GM23338 (cell line): ENCODE measurements at regions not wholly inside any gene's neighbourhood (a gene's known extent, or its start where the extent isn't known, plus 50 kb on each side); places are given as distances from the start of the nearest gene placed in this dataset.

Source experiments
- ATAC-seq: fragments of 200-7000 bp; cut with Tn5 transposase; 3 replicates; pipeline ENCODE4 v1.9.1; 2020
- DNase-seq: peaks from one replicate; pipeline ENCODE4 v3.0.0-alpha.2; 2015; ENCODE audit warnings: low spot score
- H2AFZ ChIP-seq: fragments of 200-600 bp; sonication (generic); 2 replicates; pipeline ENCODE4 v1.8.0; 2016; ENCODE audit warnings: antibody characterized with exemption, mild to moderate bottlenecking, moderate library complexity
- H3F3A ChIP-seq: fragments of 200-600 bp; sonication (generic); replicated peaks from 2 replicates; pipeline ENCODE4 v1.8.0; 2017; ENCODE audit warnings: antibody characterized with exemption, mixed run types, low read depth
- H3K27ac ChIP-seq: fragments of 200-600 bp; sonication (generic); 2 replicates; pipeline ENCODE4 v1.6.1; 2016; ENCODE audit warnings: low read depth
- H3K27me3 ChIP-seq: fragments of 200-600 bp; sonication (generic); 2 replicates; pipeline ENCODE4 v1.8.0; 2016; ENCODE audit warnings: mild to moderate bottlenecking, mixed run types, moderate library complexity; ENCODE audit not compliant: insufficient read depth
- H3K36me3 ChIP-seq: fragments of 200-600 bp; sonication (generic); 2 replicates; pipeline ENCODE4 v1.8.0; 2016; ENCODE audit warnings: mild to moderate bottlenecking; ENCODE audit not compliant: insufficient read depth
- H3K4me1 ChIP-seq: fragments of 200-600 bp; sonication (generic); 2 replicates; pipeline ENCODE4 v1.8.0; 2016; ENCODE audit warnings: mild to moderate bottlenecking, moderate library complexity; ENCODE audit not compliant: insufficient read depth
- H3K4me2 ChIP-seq: fragments of 200-600 bp; sonication (generic); 2 replicates; pipeline ENCODE4 v1.7.1; 2017; ENCODE audit warnings: mixed run types
- H3K4me3 ChIP-seq: fragments of 200-600 bp; sonication (generic); 2 replicates; pipeline ENCODE4 v1.6.1; 2016; ENCODE audit warnings: mixed run types
- H3K79me2 ChIP-seq: fragments of 200-600 bp; sonication (generic); replicated peaks from 2 replicates; pipeline ENCODE4 v1.8.0; 2017; ENCODE audit warnings: mild to moderate bottlenecking; ENCODE audit not compliant: insufficient read depth
- H3K9me2 ChIP-seq: fragments of 200-600 bp; sonication (generic); 2 replicates; pipeline ENCODE4 v1.8.0; 2017; ENCODE audit not compliant: insufficient read depth
- H4K20me1 ChIP-seq: fragments of 200-600 bp; sonication (generic); replicated peaks from 2 replicates; pipeline ENCODE4 v1.8.0; 2017; ENCODE audit warnings: mild to moderate bottlenecking; ENCODE audit not compliant: insufficient read depth
- H3K27ac Mint-ChIP-seq: 2 replicates; pipeline ENCODE4 v1.8.0; 2020; ENCODE audit warnings: inconsistent platforms, mild to moderate bottlenecking, moderate library complexity, mixed read lengths
- H3K27me3 Mint-ChIP-seq: 3 replicates; pipeline ENCODE4 v1.8.0; 2022; ENCODE audit warnings: low read depth, mild to moderate bottlenecking, moderate library complexity, mixed read lengths, inconsistent platforms; ENCODE audit not compliant: insufficient read depth, poor library complexity
- H3K36me3 Mint-ChIP-seq: 3 replicates; pipeline ENCODE4 v1.8.0; 2021; ENCODE audit warnings: low read depth, mild to moderate bottlenecking, inconsistent platforms, moderate library complexity, mixed read lengths
- H3K4me1 Mint-ChIP-seq: 3 replicates; pipeline ENCODE4 v1.8.0; 2020; ENCODE audit warnings: mild to moderate bottlenecking, inconsistent platforms, mixed read lengths
- H3K4me3 Mint-ChIP-seq: 3 replicates; pipeline ENCODE4 v1.8.0; 2021; ENCODE audit warnings: moderate library complexity, mild to moderate bottlenecking, inconsistent platforms, mixed read lengths
- H3K9me3 Mint-ChIP-seq: 3 replicates; pipeline ENCODE4 v1.8.0; 2020; ENCODE audit warnings: moderate library complexity, mild to moderate bottlenecking, inconsistent platforms, mixed read lengths
- CREB1 ChIP-seq: fragments of 250-450 bp; sonication (Bioruptor Pico); IDR thresholded peaks from 2 replicates; pipeline ENCODE4 v1.5.0; 2020; ENCODE audit warnings: low read depth, mild to moderate bottlenecking, moderate library complexity
- EZH2 ChIP-seq: fragments of 200-600 bp; sonication (generic); IDR thresholded peaks from one replicate; pipeline ENCODE4 v1.8.0; 2017; ENCODE audit warnings: antibody characterized with exemption, mild to moderate bottlenecking, low read depth; ENCODE audit not compliant: unreplicated experiment
- EZH2phosphoT487 ChIP-seq: fragments of 200-600 bp; sonication (generic); IDR thresholded peaks from one replicate; pipeline ENCODE4 v1.8.1; 2018; ENCODE audit warnings: antibody characterized with exemption; ENCODE audit not compliant: unreplicated experiment
- JUNB ChIP-seq: IDR thresholded peaks from one replicate; pipeline ENCODE4 v1.6.1; 2016; ENCODE audit warnings: antibody characterized with exemption; ENCODE audit not compliant: unreplicated experiment
- NANOG ChIP-seq: IDR thresholded peaks from 2 replicates; pipeline ENCODE4 v1.6.1; 2016; ENCODE audit warnings: antibody characterized with exemption, borderline replicate concordance
- POLR2AphosphoS5 ChIP-seq: IDR thresholded peaks from 2 replicates; pipeline ENCODE4 v1.6.1; 2016; ENCODE audit warnings: antibody characterized with exemption, low read depth
- STAT1 ChIP-seq: IDR thresholded peaks from one replicate; pipeline ENCODE4 v1.6.1; 2016; ENCODE audit warnings: antibody characterized with exemption; ENCODE audit not compliant: unreplicated experiment
- ZNF114 ChIP-seq: fragments of 250-450 bp; sonication (Bioruptor Pico); IDR thresholded peaks from 2 replicates; pipeline ENCODE4 v1.5.0; 2020; ENCODE audit warnings: mild to moderate bottlenecking, moderate library complexity
- ZNF331 ChIP-seq: fragments of 250-450 bp; sonication (Bioruptor Pico); IDR thresholded peaks from 2 replicates; pipeline ENCODE4 v1.5.0; 2020; ENCODE audit warnings: low read depth, mild to moderate bottlenecking, moderate library complexity
- TF ChIP-seq, protein P1 (sequence below): IDR thresholded peaks from one replicate; pipeline ENCODE4 v1.6.1; 2018; ENCODE audit warnings: antibody characterized with exemption; ENCODE audit not compliant: unreplicated experiment
- TF ChIP-seq, protein P2 (sequence below): fragments of 250-450 bp; sonication (Bioruptor Pico); IDR thresholded peaks from 2 replicates; pipeline ENCODE4 v1.5.0; 2020; ENCODE audit warnings: mild to moderate bottlenecking, moderate library complexity
- TF ChIP-seq, protein P3 (sequence below), 2 experiments: fragments of 200-600 bp in 1 of 2; sonication (generic) in 1 of 2; conservative IDR thresholded peaks; 2 replicates each; pipeline versions ENCODE4 v1.5.1 to v1.6.1; 2016 to 2017; ENCODE audit warnings: antibody characterized with exemption in 2 of 2, low read depth in 2 of 2, mild to moderate bottlenecking in 2 of 2, moderate library complexity in 1 of 2
- TF ChIP-seq, protein P4 (sequence below): IDR thresholded peaks from 2 replicates; pipeline ENCODE4 v1.6.1; 2016; ENCODE audit warnings: antibody characterized with exemption

DNA sequence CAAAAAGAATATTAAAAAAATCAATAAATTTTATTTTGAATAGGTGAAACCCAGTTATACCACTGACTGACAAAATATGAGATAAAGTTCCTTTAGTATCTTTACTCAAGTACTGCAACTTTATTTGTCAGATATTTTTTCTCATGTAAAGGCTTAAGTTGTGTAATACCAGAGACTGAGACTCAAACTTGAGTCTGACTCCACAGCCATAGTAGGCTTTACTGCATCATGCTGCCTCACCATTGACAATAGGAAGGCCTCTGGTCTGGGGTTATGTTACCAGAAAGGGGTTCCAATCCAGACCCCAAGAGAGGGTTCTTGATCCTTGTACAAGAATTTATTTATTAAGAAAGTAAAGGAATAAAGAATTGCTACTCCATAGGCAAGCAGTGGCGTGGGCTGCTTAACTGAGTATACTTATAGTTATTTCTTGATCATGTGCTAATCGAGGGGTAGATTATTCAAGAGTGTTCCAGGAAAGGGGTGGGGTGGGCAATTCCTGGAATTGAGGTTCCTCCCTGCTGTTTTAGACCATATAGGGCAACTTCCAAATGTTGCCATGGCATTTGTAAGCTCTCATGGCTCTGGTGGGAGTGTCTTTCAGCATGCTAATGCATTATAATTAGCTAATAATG, 187.4 kb upstream of the WSB1 start:
- H3K4me2 ChIP-seq, result no peak overlapping the region
- Mint-ChIP-seq H3K4me3 (no peak overlapping the region), H3K9me3 (peaks cover 67% of the 10 kb centered on the region)

More for the DNA sequence above, 187.4 kb upstream of the WSB1 start:
- H3K4me1 Mint-ChIP-seq, result no peaks in the 10 kb centered on the region
- Histone ChIP-seq H4K20me1 (no peaks in the 10 kb centered on the region), H3K4me1 (no peaks in the 10 kb centered on the region), H3K36me3 (peaks cover 3% of the 10 kb centered on the region; the same call in 1 of the 2 replicates), H3K27ac (no peak overlapping the region), H3K9me2 (no peaks in the 10 kb centered on the region), H3K79me2 (no peaks in the 10 kb centered on the region), H3F3A (no peaks in the 10 kb centered on the region), H3K27me3 (no peaks in the 10 kb centered on the region), H3K4me3 (no peak overlapping the region), H2AFZ (no peak overlapping the region)
- no peak for DNase-seq
- TF ChIP-seq, protein P1, sequence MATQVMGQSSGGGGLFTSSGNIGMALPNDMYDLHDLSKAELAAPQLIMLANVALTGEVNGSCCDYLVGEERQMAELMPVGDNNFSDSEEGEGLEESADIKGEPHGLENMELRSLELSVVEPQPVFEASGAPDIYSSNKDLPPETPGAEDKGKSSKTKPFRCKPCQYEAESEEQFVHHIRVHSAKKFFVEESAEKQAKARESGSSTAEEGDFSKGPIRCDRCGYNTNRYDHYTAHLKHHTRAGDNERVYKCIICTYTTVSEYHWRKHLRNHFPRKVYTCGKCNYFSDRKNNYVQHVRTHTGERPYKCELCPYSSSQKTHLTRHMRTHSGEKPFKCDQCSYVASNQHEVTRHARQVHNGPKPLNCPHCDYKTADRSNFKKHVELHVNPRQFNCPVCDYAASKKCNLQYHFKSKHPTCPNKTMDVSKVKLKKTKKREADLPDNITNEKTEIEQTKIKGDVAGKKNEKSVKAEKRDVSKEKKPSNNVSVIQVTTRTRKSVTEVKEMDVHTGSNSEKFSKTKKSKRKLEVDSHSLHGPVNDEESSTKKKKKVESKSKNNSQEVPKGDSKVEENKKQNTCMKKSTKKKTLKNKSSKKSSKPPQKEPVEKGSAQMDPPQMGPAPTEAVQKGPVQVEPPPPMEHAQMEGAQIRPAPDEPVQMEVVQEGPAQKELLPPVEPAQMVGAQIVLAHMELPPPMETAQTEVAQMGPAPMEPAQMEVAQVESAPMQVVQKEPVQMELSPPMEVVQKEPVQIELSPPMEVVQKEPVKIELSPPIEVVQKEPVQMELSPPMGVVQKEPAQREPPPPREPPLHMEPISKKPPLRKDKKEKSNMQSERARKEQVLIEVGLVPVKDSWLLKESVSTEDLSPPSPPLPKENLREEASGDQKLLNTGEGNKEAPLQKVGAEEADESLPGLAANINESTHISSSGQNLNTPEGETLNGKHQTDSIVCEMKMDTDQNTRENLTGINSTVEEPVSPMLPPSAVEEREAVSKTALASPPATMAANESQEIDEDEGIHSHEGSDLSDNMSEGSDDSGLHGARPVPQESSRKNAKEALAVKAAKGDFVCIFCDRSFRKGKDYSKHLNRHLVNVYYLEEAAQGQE, result no peak
- no peak for TF ChIP-seq ZNF331
- no peak for TF ChIP-seq JUNB
- TF ChIP-seq STAT1, result no peak
- TF ChIP-seq EZH2, result no peak
- TF ChIP-seq, protein P2, sequence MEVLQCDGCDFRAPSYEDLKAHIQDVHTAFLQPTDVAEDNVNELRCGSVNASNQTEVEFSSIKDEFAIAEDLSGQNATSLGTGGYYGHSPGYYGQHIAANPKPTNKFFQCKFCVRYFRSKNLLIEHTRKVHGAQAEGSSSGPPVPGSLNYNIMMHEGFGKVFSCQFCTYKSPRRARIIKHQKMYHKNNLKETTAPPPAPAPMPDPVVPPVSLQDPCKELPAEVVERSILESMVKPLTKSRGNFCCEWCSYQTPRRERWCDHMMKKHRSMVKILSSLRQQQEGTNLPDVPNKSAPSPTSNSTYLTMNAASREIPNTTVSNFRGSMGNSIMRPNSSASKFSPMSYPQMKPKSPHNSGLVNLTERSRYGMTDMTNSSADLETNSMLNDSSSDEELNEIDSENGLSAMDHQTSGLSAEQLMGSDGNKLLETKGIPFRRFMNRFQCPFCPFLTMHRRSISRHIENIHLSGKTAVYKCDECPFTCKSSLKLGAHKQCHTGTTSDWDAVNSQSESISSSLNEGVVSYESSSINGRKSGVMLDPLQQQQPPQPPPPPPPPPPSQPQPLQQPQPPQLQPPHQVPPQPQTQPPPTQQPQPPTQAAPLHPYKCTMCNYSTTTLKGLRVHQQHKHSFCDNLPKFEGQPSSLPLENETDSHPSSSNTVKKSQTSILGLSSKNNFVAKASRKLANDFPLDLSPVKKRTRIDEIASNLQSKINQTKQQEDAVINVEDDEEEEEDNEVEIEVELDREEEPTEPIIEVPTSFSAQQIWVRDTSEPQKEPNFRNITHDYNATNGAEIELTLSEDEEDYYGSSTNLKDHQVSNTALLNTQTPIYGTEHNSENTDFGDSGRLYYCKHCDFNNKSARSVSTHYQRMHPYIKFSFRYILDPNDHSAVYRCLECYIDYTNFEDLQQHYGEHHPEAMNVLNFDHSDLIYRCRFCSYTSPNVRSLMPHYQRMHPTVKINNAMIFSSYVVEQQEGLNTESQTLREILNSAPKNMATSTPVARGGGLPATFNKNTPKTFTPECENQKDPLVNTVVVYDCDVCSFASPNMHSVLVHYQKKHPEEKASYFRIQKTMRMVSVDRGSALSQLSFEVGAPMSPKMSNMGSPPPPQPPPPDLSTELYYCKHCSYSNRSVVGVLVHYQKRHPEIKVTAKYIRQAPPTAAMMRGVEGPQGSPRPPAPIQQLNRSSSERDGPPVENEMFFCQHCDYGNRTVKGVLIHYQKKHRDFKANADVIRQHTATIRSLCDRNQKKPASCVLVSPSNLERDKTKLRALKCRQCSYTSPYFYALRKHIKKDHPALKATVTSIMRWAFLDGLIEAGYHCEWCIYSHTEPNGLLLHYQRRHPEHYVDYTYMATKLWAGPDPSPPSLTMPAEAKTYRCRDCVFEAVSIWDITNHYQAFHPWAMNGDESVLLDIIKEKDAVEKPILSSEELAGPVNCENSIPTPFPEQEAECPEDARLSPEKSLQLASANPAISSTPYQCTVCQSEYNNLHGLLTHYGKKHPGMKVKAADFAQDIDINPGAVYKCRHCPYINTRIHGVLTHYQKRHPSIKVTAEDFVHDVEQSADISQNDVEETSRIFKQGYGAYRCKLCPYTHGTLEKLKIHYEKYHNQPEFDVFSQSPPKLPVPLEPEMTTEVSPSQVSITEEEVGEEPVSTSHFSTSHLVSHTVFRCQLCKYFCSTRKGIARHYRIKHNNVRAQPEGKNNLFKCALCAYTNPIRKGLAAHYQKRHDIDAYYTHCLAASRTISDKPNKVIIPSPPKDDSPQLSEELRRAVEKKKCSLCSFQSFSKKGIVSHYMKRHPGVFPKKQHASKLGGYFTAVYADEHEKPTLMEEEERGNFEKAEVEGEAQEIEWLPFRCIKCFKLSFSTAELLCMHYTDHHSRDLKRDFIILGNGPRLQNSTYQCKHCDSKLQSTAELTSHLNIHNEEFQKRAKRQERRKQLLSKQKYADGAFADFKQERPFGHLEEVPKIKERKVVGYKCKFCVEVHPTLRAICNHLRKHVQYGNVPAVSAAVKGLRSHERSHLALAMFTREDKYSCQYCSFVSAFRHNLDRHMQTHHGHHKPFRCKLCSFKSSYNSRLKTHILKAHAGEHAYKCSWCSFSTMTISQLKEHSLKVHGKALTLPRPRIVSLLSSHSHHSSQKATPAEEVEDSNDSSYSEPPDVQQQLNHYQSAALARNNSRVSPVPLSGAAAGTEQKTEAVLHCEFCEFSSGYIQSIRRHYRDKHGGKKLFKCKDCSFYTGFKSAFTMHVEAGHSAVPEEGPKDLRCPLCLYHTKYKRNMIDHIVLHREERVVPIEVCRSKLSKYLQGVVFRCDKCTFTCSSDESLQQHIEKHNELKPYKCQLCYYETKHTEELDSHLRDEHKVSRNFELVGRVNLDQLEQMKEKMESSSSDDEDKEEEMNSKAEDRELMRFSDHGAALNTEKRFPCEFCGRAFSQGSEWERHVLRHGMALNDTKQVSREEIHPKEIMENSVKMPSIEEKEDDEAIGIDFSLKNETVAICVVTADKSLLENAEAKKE (CRISPR knock-in tag), result no peak
- no peak for TF ChIP-seq CREB1 (CRISPR knock-in tag)
- TF ChIP-seq POLR2AphosphoS5, result no peak
- TF ChIP-seq, protein P3, sequence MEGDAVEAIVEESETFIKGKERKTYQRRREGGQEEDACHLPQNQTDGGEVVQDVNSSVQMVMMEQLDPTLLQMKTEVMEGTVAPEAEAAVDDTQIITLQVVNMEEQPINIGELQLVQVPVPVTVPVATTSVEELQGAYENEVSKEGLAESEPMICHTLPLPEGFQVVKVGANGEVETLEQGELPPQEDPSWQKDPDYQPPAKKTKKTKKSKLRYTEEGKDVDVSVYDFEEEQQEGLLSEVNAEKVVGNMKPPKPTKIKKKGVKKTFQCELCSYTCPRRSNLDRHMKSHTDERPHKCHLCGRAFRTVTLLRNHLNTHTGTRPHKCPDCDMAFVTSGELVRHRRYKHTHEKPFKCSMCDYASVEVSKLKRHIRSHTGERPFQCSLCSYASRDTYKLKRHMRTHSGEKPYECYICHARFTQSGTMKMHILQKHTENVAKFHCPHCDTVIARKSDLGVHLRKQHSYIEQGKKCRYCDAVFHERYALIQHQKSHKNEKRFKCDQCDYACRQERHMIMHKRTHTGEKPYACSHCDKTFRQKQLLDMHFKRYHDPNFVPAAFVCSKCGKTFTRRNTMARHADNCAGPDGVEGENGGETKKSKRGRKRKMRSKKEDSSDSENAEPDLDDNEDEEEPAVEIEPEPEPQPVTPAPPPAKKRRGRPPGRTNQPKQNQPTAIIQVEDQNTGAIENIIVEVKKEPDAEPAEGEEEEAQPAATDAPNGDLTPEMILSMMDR (conservative IDR thresholded peaks at IDR 0.05; ENCODE audit: low read depth in 2 of 2), result no peak
- no peak for TF ChIP-seq EZH2phosphoT487
- no peak for TF ChIP-seq NANOG
- no peak for TF ChIP-seq ZNF114 (CRISPR knock-in tag)
- TF ChIP-seq, protein P4, sequence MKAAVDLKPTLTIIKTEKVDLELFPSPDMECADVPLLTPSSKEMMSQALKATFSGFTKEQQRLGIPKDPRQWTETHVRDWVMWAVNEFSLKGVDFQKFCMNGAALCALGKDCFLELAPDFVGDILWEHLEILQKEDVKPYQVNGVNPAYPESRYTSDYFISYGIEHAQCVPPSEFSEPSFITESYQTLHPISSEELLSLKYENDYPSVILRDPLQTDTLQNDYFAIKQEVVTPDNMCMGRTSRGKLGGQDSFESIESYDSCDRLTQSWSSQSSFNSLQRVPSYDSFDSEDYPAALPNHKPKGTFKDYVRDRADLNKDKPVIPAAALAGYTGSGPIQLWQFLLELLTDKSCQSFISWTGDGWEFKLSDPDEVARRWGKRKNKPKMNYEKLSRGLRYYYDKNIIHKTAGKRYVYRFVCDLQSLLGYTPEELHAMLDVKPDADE, result no peak
- H3K27me3 Mint-ChIP-seq, result no peaks in the 10 kb centered on the region
- H3K27ac Mint-ChIP-seq, result no peak overlapping the region
- no peak for ATAC-seq
- peaks cover 11% of the 10 kb centered on the region; the same call in 2 of the 3 replicates for H3K36me3 Mint-ChIP-seq
